ENCODE measurements at regions not wholly inside any gene's neighbourhood (a gene's known extent, or its start where the extent isn't known, plus 50 kb on each side); places are given as distances from the start of the nearest gene placed in this dataset.

DNA sequence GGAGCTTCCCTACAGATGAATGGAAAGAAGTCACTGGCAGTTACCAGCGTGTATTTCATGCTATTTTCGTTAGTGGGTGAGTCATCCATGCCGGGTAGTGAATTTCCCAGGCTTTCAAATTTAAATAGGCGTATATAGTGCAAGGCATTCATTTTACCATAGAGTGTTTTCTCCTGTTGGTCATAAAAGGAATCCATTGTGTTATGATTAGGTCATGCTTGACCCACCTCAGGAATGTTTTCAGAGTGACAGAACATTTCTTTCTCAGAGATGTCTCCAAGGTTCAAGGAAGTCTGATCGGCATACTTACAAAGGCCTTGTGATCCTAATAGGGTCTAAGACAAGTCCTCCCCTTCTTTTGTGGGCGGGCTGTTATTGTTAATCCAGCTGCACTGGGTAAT lies 110.7 kb downstream of the AKR1D1 start:
- no peaks in the 10 kb centered on the region for H4K20me1 ChIP-seq (ENCODE audit: insufficient read depth)
- 32% methylated on average over 6 of the region's 6 CpGs for WGBS (ENCODE audit: low lambda C conversion rate)

DNA sequence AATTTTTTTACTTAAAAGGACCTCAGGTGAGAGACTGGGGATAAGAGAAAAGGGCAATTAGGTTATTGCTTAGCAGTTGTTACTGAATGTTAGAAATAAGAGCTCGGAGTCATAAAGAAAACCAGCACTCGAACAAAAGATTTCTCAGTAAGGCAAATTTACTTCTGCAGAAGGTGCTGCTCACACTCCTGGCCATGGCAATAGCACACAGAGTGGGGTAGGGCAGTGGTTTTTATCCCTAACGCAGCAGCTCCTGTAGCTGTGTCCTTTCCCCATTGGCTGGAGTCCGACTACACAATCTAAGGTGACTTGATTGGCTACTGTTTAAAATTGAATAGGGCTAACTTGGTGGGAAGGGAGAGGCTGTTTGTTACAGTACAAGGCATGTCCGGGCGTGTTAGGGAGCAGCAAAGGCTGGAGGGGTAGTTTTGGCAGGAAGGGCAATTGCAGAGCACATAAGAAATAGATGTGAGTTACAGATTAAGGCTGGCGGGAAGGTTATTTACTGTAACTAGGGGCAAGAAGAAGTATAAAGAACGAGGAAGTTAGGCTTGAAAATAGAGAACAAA lies 112.1 kb downstream of the AKR1D1 start:
- H3K9ac ChIP-seq, result no peak overlapping the region
- ChIA-PET POLR2A (no interaction called here), CTCF (interaction anchor here (0.6 to 1.6 kb wide), 2 partner anchors 14 to 917 kb away, joined by 3 read pairs; no protein-coding TSS in a partner anchor)
- no peaks in the 10 kb centered on the region for H3K4me1 ChIP-seq (ENCODE audit: control insufficient read depth in 1 of 2, insufficient read depth in 2 of 2, low read depth in 1 of 2, low read length in 1 of 2)
- H3K9me2 ChIP-seq, result no peaks in the 10 kb centered on the region
- no peak overlapping the region for H3K27ac ChIP-seq (ENCODE audit: low read depth in 2 of 2, low read length in 1 of 2)
- no peaks in the 10 kb centered on the region for H3K79me2 ChIP-seq (ENCODE audit: insufficient read depth)
- no peak overlapping the region for H3K4me2 ChIP-seq
- TF ChIP-seq NFIC (IDR thresholded peaks at IDR 0.05; ENCODE audit: borderline replicate concordance) (no peak), MEF2A (IDR thresholded peaks at IDR 0.05; ENCODE audit: borderline replicate concordance, low read depth) (no peak), FOSL2 (IDR thresholded peaks at IDR 0.05; ENCODE audit: borderline replicate concordance, low read depth) (no peak), FOXM1 (IDR thresholded peaks at IDR 0.05; ENCODE audit: low read depth) (no peak), EZH2phosphoT487 (IDR thresholded peaks at IDR 0.05; ENCODE audit: borderline replicate concordance, low read depth) (no peak), EP300 (IDR thresholded peaks at IDR 0.05; ENCODE audit: borderline replicate concordance in 1 of 2, low read depth in 1 of 2, low read length in 1 of 2) (no peak), POLR2AphosphoS5 (IDR thresholded peaks at IDR 0.05; ENCODE audit: low read depth, low read length) (no peak), TAF1 (IDR thresholded peaks at IDR 0.05; ENCODE audit: borderline replicate concordance, low read depth, low read length) (no peak), SMC3 (IDR thresholded peaks at IDR 0.05; ENCODE audit: low read depth, low read length) (no peak), NRF1 (IDR thresholded peaks at IDR 0.05; ENCODE audit: low read depth, low read length) (no peak), JUND (IDR thresholded peaks at IDR 0.05) (no peak), TEAD4 (IDR thresholded peaks at IDR 0.05; ENCODE audit: borderline replicate concordance, insufficient read depth) (no peak), RXRA (IDR thresholded peaks at IDR 0.05; ENCODE audit: borderline replicate concordance, low read depth) (no peak)
- TF ChIP-seq, protein P1, sequence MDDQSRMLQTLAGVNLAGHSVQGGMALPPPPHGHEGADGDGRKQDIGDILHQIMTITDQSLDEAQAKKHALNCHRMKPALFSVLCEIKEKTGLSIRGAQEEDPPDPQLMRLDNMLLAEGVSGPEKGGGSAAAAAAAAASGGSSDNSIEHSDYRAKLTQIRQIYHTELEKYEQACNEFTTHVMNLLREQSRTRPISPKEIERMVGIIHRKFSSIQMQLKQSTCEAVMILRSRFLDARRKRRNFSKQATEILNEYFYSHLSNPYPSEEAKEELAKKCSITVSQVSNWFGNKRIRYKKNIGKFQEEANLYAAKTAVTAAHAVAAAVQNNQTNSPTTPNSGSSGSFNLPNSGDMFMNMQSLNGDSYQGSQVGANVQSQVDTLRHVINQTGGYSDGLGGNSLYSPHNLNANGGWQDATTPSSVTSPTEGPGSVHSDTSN (IDR thresholded peaks at IDR 0.05), result no peak
- TF ChIP-seq, protein P2, sequence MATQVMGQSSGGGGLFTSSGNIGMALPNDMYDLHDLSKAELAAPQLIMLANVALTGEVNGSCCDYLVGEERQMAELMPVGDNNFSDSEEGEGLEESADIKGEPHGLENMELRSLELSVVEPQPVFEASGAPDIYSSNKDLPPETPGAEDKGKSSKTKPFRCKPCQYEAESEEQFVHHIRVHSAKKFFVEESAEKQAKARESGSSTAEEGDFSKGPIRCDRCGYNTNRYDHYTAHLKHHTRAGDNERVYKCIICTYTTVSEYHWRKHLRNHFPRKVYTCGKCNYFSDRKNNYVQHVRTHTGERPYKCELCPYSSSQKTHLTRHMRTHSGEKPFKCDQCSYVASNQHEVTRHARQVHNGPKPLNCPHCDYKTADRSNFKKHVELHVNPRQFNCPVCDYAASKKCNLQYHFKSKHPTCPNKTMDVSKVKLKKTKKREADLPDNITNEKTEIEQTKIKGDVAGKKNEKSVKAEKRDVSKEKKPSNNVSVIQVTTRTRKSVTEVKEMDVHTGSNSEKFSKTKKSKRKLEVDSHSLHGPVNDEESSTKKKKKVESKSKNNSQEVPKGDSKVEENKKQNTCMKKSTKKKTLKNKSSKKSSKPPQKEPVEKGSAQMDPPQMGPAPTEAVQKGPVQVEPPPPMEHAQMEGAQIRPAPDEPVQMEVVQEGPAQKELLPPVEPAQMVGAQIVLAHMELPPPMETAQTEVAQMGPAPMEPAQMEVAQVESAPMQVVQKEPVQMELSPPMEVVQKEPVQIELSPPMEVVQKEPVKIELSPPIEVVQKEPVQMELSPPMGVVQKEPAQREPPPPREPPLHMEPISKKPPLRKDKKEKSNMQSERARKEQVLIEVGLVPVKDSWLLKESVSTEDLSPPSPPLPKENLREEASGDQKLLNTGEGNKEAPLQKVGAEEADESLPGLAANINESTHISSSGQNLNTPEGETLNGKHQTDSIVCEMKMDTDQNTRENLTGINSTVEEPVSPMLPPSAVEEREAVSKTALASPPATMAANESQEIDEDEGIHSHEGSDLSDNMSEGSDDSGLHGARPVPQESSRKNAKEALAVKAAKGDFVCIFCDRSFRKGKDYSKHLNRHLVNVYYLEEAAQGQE (IDR thresholded peaks at IDR 0.05; ENCODE audit: low read depth, low read length), result no peak
- TF ChIP-seq, protein P3, sequence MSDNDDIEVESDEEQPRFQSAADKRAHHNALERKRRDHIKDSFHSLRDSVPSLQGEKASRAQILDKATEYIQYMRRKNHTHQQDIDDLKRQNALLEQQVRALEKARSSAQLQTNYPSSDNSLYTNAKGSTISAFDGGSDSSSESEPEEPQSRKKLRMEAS (IDR thresholded peaks at IDR 0.05; ENCODE audit: low read depth), result no peak
- TF ChIP-seq, protein P4, sequence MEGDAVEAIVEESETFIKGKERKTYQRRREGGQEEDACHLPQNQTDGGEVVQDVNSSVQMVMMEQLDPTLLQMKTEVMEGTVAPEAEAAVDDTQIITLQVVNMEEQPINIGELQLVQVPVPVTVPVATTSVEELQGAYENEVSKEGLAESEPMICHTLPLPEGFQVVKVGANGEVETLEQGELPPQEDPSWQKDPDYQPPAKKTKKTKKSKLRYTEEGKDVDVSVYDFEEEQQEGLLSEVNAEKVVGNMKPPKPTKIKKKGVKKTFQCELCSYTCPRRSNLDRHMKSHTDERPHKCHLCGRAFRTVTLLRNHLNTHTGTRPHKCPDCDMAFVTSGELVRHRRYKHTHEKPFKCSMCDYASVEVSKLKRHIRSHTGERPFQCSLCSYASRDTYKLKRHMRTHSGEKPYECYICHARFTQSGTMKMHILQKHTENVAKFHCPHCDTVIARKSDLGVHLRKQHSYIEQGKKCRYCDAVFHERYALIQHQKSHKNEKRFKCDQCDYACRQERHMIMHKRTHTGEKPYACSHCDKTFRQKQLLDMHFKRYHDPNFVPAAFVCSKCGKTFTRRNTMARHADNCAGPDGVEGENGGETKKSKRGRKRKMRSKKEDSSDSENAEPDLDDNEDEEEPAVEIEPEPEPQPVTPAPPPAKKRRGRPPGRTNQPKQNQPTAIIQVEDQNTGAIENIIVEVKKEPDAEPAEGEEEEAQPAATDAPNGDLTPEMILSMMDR (IDR thresholded peaks at IDR 0.05), result no peak
- TF ChIP-seq, protein P5, sequence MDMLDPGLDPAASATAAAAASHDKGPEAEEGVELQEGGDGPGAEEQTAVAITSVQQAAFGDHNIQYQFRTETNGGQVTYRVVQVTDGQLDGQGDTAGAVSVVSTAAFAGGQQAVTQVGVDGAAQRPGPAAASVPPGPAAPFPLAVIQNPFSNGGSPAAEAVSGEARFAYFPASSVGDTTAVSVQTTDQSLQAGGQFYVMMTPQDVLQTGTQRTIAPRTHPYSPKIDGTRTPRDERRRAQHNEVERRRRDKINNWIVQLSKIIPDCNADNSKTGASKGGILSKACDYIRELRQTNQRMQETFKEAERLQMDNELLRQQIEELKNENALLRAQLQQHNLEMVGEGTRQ (IDR thresholded peaks at IDR 0.05; ENCODE audit: borderline replicate concordance, low read depth, low read length), result no peak
- H2AFZ ChIP-seq (ENCODE audit: low read depth), result no peak overlapping the region
- H3K27me3 ChIP-seq (ENCODE audit: insufficient read depth), result no peaks in the 10 kb centered on the region
- H3F3A ChIP-seq (replicated peaks; ENCODE audit: insufficient read depth), result no peaks in the 10 kb centered on the region
- no peaks in the 10 kb centered on the region for H4K20me1 ChIP-seq (ENCODE audit: insufficient read depth)
- H3K9me3 ChIP-seq, result 0 out of 2 replicates have a peak, but pooled peaks cover 11% of the 10 kb centered on the region
- H3K36me3 ChIP-seq (replicated peaks in 1 of 2; ENCODE audit: control insufficient read depth in 1 of 2, insufficient read depth in 2 of 2, low read length in 1 of 2), result no peaks in the 10 kb centered on the region
- DNase-seq, result no peak
- WGBS (ENCODE audit: low lambda C conversion rate), result 25% methylated on average over 8 of the region's 8 CpGs
- H3K4me3 ChIP-seq (ENCODE audit: low read depth in 2 of 2, low read length in 1 of 2), result no peak overlapping the region

More for the DNA sequence above, 110.7 kb downstream of the AKR1D1 start:
- Histone ChIP-seq H3K4me2 (no peak overlapping the region), H3K4me3 (ENCODE audit: low read depth in 2 of 2, low read length in 1 of 2) (no peak overlapping the region), H3K4me1 (ENCODE audit: control insufficient read depth in 1 of 2, insufficient read depth in 2 of 2, low read depth in 1 of 2, low read length in 1 of 2) (no peaks in the 10 kb centered on the region), H3K9me3 (0 out of 2 replicates have a peak, but pooled peaks cover 8% of the 10 kb centered on the region), H3K27me3 (ENCODE audit: insufficient read depth) (no peaks in the 10 kb centered on the region), H3K27ac (ENCODE audit: low read depth in 2 of 2, low read length in 1 of 2) (no peak overlapping the region), H3K9ac (no peak overlapping the region), H2AFZ (ENCODE audit: low read depth) (no peak overlapping the region), H3K36me3 (replicated peaks in 1 of 2; ENCODE audit: control insufficient read depth in 1 of 2, insufficient read depth in 2 of 2, low read length in 1 of 2) (no peaks in the 10 kb centered on the region), H3K79me2 (ENCODE audit: insufficient read depth) (no peaks in the 10 kb centered on the region), H3F3A (replicated peaks; ENCODE audit: insufficient read depth) (no peaks in the 10 kb centered on the region), H3K9me2 (no peaks in the 10 kb centered on the region)
- CTCF ChIA-PET, result no interaction called here
- POLR2A ChIA-PET, result no interaction called here
- DNase-seq, result no peak
- TF ChIP-seq YY1 (IDR thresholded peaks at IDR 0.05; ENCODE audit: low read depth), result no peak

All from SK-N-SH (cell line).